ENCODE measurements at regions not wholly inside any gene's neighbourhood (a gene's known extent, or its start where the extent isn't known, plus 50 kb on each side); places are given as distances from the start of the nearest gene placed in this dataset.
"Not testable (repeated sequence)": the region's sequence is repeated elsewhere in the genome, so short reads cannot be mapped to it uniquely, and the experiment has no call there.

DNA sequence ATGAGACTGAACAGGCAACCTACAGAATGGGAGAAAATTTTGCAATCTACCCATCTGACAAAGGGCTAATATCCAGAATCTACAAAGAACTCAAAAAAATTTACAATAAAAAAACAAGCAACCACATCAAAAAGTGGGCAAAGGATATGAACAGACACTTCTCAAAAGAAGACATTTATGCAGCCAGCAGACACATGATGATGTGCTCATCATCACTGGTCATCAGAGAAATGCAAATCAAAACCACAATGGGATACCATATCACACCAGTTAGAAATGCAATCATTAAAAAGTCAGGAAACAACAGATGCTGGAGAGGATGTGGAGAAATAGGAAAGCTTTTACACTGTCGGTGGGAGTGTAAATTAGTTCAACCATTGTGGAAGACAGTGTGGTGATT lies 51.7 kb upstream of the PAXBP1 start:
- not testable (repeated sequence) for H3K27ac Mint-ChIP-seq (ENCODE audit: unreplicated experiment); H3K27me3 Mint-ChIP-seq (ENCODE audit: unreplicated experiment); DNase-seq (ENCODE audit: low spot score); H3K9me3 Mint-ChIP-seq (ENCODE audit: unreplicated experiment); H3K4me1 Mint-ChIP-seq (ENCODE audit: unreplicated experiment); H3K4me3 Mint-ChIP-seq (ENCODE audit: unreplicated experiment); H3K36me3 Mint-ChIP-seq (ENCODE audit: low read depth, unreplicated experiment)

DNA sequence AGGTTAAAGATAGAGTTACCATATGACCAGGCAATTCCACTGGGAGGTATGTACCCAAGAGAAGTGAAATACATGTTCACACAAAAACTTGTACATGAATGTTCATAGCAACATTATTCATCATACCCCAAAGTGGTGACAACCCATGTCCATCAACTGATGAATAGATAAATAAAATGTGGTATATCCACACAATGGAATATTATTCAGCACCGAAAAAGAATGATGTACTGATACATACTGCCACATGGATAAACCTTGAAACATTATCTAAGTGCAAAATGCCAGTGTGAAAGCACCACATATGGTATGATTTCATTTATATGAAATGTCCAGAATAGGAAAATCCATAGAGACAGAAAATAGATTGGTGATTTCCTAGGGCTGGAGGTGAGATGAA lies 53.4 kb upstream of the PAXBP1 start:
- no peak for DNase-seq (ENCODE audit: low spot score)
- H3K9me3 Mint-ChIP-seq (ENCODE audit: unreplicated experiment): no peaks in the 10 kb centered on the region
- TF ChIP-seq, protein P1, sequence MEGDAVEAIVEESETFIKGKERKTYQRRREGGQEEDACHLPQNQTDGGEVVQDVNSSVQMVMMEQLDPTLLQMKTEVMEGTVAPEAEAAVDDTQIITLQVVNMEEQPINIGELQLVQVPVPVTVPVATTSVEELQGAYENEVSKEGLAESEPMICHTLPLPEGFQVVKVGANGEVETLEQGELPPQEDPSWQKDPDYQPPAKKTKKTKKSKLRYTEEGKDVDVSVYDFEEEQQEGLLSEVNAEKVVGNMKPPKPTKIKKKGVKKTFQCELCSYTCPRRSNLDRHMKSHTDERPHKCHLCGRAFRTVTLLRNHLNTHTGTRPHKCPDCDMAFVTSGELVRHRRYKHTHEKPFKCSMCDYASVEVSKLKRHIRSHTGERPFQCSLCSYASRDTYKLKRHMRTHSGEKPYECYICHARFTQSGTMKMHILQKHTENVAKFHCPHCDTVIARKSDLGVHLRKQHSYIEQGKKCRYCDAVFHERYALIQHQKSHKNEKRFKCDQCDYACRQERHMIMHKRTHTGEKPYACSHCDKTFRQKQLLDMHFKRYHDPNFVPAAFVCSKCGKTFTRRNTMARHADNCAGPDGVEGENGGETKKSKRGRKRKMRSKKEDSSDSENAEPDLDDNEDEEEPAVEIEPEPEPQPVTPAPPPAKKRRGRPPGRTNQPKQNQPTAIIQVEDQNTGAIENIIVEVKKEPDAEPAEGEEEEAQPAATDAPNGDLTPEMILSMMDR (IDR thresholded peaks at IDR 0.05; ENCODE audit: unreplicated experiment): no peak
- H3K27ac Mint-ChIP-seq (ENCODE audit: unreplicated experiment): no peak overlapping the region
- H3K4me1 Mint-ChIP-seq (ENCODE audit: unreplicated experiment): no peaks in the 10 kb centered on the region
- no peaks in the 10 kb centered on the region for H3K36me3 Mint-ChIP-seq (ENCODE audit: low read depth, unreplicated experiment)
- no peaks in the 10 kb centered on the region for H3K27me3 Mint-ChIP-seq (ENCODE audit: unreplicated experiment)
- H3K4me3 Mint-ChIP-seq (ENCODE audit: unreplicated experiment): no peak overlapping the region

DNA sequence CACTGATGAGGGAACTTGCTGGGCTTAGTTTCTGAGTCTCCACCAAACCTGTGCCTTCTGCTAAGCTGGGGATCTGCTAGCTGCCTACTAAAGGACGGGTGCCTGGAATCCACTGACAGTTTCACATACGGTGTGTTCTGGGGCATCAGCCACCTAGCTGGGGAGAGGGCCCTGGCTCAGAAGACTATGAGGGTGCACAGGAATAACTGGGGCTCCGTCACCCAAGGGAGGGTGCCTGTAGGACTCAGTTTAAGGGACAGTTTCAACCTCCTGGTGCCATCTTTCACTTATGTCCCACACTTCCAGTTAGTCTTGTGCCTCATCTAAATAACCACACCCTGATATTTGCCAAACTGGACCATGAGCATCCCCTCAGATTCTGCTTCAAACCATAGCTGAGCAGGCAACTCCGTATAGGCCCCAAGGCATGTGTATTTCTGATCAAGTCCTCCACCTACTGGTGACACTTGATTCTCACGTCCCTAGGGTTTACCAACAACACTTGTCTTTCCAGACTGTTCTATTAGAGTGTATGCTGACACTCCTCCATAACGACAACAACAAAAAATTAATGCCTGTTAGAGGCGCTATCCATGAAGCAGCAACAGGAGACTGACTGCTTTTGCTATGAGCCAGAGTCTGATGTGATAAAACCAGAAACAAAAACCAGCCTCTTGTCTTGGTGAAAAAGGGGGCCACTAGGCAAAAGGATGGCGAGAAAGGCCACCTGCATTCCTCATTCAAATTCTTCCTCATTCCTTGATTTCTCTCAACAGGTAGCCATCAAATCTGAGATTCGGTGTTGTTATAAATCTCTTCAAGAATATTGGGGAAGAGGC lies 55.0 kb upstream of the PAXBP1 start:
- no peaks in the 10 kb centered on the region for H3K36me3 Mint-ChIP-seq (ENCODE audit: low read depth, unreplicated experiment)
- peak; percentile 53 for DNase-seq (ENCODE audit: low spot score)
- no peaks in the 10 kb centered on the region for H3K4me1 Mint-ChIP-seq (ENCODE audit: unreplicated experiment)
- H3K27ac Mint-ChIP-seq (ENCODE audit: unreplicated experiment): no peak overlapping the region
- TF ChIP-seq, protein P1 (IDR thresholded peaks at IDR 0.05; ENCODE audit: unreplicated experiment): peak; percentile 51
- H3K27me3 Mint-ChIP-seq (ENCODE audit: unreplicated experiment): no peaks in the 10 kb centered on the region
- H3K4me3 Mint-ChIP-seq (ENCODE audit: unreplicated experiment): no peak overlapping the region
- no peaks in the 10 kb centered on the region for H3K9me3 Mint-ChIP-seq (ENCODE audit: unreplicated experiment)

DNA sequence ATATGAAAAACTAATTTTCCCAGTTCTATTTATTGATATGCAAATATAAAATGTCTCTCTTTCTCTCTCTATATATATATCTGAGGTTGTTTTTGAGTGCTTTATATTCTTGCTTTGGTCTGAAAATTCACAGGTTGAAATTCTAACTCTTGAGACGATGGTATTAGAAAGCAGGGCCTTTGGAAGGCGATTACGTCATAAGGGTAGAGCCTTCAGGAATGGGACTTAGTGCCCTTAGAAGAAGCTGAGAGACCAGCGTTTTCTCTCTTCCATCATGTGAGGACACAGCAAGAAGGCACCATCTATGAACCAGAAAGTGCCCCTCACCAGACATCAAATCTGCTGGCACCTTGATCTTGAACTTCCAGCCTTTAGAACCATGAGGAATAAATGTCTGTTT lies 57.4 kb upstream of the PAXBP1 start:
- Mint-ChIP-seq H3K27ac (ENCODE audit: unreplicated experiment) (no peak overlapping the region), H3K9me3 (ENCODE audit: unreplicated experiment) (no peaks in the 10 kb centered on the region), H3K4me3 (ENCODE audit: unreplicated experiment) (no peak overlapping the region), H3K4me1 (ENCODE audit: unreplicated experiment) (no peaks in the 10 kb centered on the region), H3K27me3 (ENCODE audit: unreplicated experiment) (no peaks in the 10 kb centered on the region), H3K36me3 (ENCODE audit: low read depth, unreplicated experiment) (no peaks in the 10 kb centered on the region)
- TF ChIP-seq, protein P1 (IDR thresholded peaks at IDR 0.05; ENCODE audit: unreplicated experiment): no peak
- DNase-seq (ENCODE audit: low spot score): no peak

DNA sequence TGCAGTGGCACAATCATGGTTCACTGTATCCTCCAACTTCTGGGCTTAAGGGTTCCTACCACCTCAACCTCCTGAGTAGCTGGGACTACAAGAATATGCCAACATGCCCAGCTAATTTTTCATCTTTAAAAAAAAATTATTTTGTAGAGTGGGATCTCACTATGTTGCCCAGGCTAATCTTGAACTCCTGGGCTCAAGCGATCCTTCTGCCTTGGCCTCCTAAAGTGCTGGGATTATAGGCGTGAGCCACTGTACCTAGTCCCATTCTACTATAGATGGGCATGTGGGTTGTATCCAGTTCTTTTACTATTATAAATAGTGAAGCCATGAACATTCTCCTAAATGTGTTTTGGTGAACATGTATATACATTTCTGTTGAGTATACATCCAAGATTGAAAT lies 57.9 kb upstream of the PAXBP1 start:
- Mint-ChIP-seq H3K27ac (ENCODE audit: unreplicated experiment) (no peak overlapping the region), H3K36me3 (ENCODE audit: low read depth, unreplicated experiment) (no peaks in the 10 kb centered on the region), H3K27me3 (ENCODE audit: unreplicated experiment) (no peaks in the 10 kb centered on the region), H3K4me3 (ENCODE audit: unreplicated experiment) (no peak overlapping the region), H3K4me1 (ENCODE audit: unreplicated experiment) (no peaks in the 10 kb centered on the region), H3K9me3 (ENCODE audit: unreplicated experiment) (no peaks in the 10 kb centered on the region)
- TF ChIP-seq, protein P1 (IDR thresholded peaks at IDR 0.05; ENCODE audit: unreplicated experiment): no peak
- no peak for DNase-seq (ENCODE audit: low spot score)

DNA sequence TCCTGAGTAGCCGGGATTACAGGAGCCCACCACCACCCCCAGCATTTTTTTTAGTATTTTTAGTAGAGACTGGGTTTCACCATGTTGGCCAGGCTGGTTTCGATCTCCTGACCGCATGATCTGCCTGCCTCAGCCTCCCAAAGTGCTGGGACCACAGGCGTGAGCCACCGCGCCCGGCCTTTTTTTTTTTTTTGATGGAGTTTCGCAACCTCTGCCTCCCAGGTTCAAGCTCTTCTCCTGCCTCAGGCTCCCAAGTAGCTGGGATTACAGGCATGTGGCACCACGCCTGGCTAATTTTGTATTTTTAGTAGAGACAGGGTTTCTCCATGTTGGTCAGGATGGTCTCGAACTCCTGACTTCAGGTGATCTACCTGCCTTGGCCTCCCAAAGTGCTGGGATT lies 60.2 kb upstream of the PAXBP1 start:
- H3K36me3 Mint-ChIP-seq (ENCODE audit: low read depth, unreplicated experiment): not testable (repeated sequence)

More for the DNA sequence above, 60.2 kb upstream of the PAXBP1 start:
- not testable (repeated sequence) for H3K9me3 Mint-ChIP-seq (ENCODE audit: unreplicated experiment); DNase-seq (ENCODE audit: low spot score); H3K4me1 Mint-ChIP-seq (ENCODE audit: unreplicated experiment); H3K27ac Mint-ChIP-seq (ENCODE audit: unreplicated experiment); H3K27me3 Mint-ChIP-seq (ENCODE audit: unreplicated experiment); H3K4me3 Mint-ChIP-seq (ENCODE audit: unreplicated experiment)
